PC-9 (cell line): ENCODE measurements at regions not wholly inside any gene's neighbourhood (a gene's known extent, or its start where the extent isn't known, plus 50 kb on each side); places are given as distances from the start of the nearest gene placed in this dataset.

ENCODE experiments used
- BruUV-seq: library from RNA; stranded (reverse); fragments of 400-500 nt; replicated peaks from 2 replicates; lab custom pipeline; 2021; lab: Mats Ljungman, UMichigan
- CTCF ChIA-PET: fragments of 300-600 bp; sonication (Branson Sonifier 250); formaldehyde crosslinking; loops from one replicate; lab custom pipeline; 2022; ENCODE audit warnings: antibody characterized with exemption; lab: Charles Lee
- POLR2A ChIA-PET: fragments of 300-600 bp; sonication (Branson Sonifier 250); formaldehyde crosslinking; loops from one replicate; lab custom pipeline; 2022; ENCODE audit warnings: antibody characterized with exemption; ENCODE audit not compliant: unreplicated experiment; lab: Charles Lee
- DNase-seq, 2 experiments: peaks; one replicate each; pipeline versions ENCODE4 v3.0.0 to v3.0.0-alpha.2; 2015 to 2022; ENCODE audit warnings: mixed read lengths in 1 of 2
- H2AFZ ChIP-seq: fragments of 200-600 bp; sonication (generic); 2 replicates; pipeline ENCODE4 v1.8.1; 2017; ENCODE audit warnings: antibody characterized with exemption
- H3F3A ChIP-seq: fragments of 200-600 bp; sonication (generic); 2 replicates; pipeline ENCODE4 v1.8.1; 2017; ENCODE audit warnings: antibody characterized with exemption, mild to moderate bottlenecking, low read depth; ENCODE audit not compliant: insufficient read depth
- H3K27ac ChIP-seq: fragments of 200-600 bp; sonication (generic); 2 replicates; pipeline ENCODE4 v1.6.1; 2016; ENCODE audit warnings: mixed run types
- H3K27me3 ChIP-seq: fragments of 200-600 bp; sonication (generic); 2 replicates; pipeline ENCODE4 v1.6.1; 2016; ENCODE audit warnings: low read depth, mixed run types; ENCODE audit not compliant: insufficient read depth
- H3K36me3 ChIP-seq: fragments of 200-600 bp; sonication (generic); 2 replicates; pipeline ENCODE4 v1.6.1; 2016; ENCODE audit warnings: low read depth, mixed run types
- H3K4me1 ChIP-seq: fragments of 200-600 bp; sonication (generic); replicated peaks from 2 replicates; pipeline ENCODE4 v1.6.1; 2016; ENCODE audit warnings: mixed run types; ENCODE audit not compliant: insufficient read depth
- H3K4me2 ChIP-seq: fragments of 200-600 bp; sonication (generic); 2 replicates; pipeline ENCODE4 v1.6.1; 2017; ENCODE audit warnings: mixed run types
- H3K4me3 ChIP-seq: fragments of 200-600 bp; sonication (generic); 2 replicates; pipeline ENCODE4 v1.6.1; 2016; ENCODE audit warnings: mixed run types
- H3K79me2 ChIP-seq: fragments of 200-600 bp; sonication (generic); 2 replicates; pipeline ENCODE4 v1.6.1; 2017; ENCODE audit warnings: low read depth, mixed run types
- H3K9me2 ChIP-seq: fragments of 200-600 bp; sonication (generic); 2 replicates; pipeline ENCODE4 v1.8.1; 2017; ENCODE audit warnings: mild to moderate bottlenecking; ENCODE audit not compliant: insufficient read depth
- H3K9me3 ChIP-seq: fragments of 200-600 bp; sonication (generic); 2 replicates; pipeline ENCODE4 v1.8.1; 2016; ENCODE audit warnings: low read depth; ENCODE audit not compliant: insufficient read depth
- H4K20me1 ChIP-seq: fragments of 200-600 bp; sonication (generic); 2 replicates; pipeline ENCODE4 v1.8.1; 2017; ENCODE audit not compliant: insufficient read depth
- EZH2 ChIP-seq: fragments of 200-600 bp; sonication (generic); IDR thresholded peaks from 2 replicates; pipeline ENCODE4 v1.8.0; 2017; ENCODE audit warnings: antibody characterized with exemption, low read depth
- intact Hi-C: fragments of 100-400 bp; cut with micrococcal nuclease; formaldehyde crosslinking; loops from one replicate; pipeline ENCODE4 v1.10.0; 2022; ENCODE audit not compliant: unreplicated experiment
- TF ChIP-seq, protein P1 (sequence below): fragments of 200-600 bp; sonication (generic); conservative IDR thresholded peaks from 2 replicates; pipeline ENCODE4 v1.6.1; 2017; ENCODE audit warnings: mixed run types, antibody characterized with exemption, mild to moderate bottlenecking, moderate library complexity

DNA sequence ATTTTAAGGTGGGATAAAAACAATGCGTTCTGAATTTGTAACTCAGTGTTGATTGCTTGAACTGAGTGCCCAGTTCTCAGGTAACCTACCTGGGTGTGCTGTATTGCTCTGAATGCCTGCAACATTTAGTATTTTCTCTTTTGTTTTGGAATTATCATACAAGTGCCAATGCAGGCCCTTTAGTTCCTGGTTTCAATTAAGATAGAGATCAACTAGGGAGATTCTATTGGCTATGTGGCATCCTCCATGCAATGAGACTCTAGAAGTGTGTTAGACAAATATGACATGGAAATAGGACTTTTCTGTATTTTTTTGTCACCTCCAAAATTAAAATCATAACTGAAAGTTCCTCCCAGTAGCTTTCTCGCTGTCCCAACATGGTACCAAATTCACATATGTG lies 438.7 kb upstream of the IGFBP7 start:
- POLR2A ChIA-PET = no interaction called here
- H3K79me2 ChIP-seq = no peaks in the 10 kb centered on the region
- DNase-seq = no peak

DNA sequence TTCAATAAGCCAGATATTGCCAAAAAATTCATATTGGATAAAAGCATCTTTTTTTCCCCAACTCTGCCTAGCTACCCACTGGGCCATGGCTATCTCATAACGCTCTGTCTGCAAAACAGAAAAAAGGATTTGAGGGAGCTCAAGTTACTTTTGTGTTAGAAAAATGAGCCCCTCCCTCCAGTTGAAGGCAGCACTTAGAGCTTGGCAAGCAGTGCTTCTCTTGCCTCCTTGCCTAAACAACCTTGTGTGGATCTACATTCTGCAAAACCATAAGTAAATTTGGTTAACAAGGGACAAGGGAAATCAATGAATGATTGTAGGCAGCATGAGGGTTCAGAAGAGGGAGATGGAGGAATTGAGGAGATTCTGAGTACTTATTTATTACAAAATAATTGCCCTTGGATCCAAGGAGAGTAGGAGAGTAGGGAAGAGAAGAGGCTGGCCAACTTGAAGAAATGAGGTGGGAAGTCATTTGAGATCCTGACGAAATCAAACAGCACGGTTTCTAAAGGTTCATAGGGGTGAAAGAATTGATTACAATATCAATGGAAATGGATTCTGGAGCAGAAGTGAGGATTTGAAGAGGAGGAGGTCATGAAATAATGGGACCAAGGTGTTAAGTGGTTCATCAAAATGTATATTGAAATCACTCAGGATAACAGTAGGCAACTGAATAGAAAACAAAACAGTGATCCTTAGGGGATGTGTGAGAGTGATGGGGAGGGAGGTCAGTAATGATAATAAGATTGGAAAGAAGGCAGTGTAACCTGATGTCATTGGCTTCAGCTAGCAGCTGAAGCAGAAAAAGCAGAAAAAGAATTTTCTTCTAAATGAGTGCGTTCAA lies 434.8 kb upstream of the IGFBP7 start:
- intact Hi-C loops = no loop called here
- no peaks in the 10 kb centered on the region for H4K20me1 ChIP-seq
- H3K36me3 ChIP-seq = no peaks in the 10 kb centered on the region
- no peak overlapping the region for H3K4me2 ChIP-seq
- no peak for TF ChIP-seq EZH2
- TF ChIP-seq, protein P1, sequence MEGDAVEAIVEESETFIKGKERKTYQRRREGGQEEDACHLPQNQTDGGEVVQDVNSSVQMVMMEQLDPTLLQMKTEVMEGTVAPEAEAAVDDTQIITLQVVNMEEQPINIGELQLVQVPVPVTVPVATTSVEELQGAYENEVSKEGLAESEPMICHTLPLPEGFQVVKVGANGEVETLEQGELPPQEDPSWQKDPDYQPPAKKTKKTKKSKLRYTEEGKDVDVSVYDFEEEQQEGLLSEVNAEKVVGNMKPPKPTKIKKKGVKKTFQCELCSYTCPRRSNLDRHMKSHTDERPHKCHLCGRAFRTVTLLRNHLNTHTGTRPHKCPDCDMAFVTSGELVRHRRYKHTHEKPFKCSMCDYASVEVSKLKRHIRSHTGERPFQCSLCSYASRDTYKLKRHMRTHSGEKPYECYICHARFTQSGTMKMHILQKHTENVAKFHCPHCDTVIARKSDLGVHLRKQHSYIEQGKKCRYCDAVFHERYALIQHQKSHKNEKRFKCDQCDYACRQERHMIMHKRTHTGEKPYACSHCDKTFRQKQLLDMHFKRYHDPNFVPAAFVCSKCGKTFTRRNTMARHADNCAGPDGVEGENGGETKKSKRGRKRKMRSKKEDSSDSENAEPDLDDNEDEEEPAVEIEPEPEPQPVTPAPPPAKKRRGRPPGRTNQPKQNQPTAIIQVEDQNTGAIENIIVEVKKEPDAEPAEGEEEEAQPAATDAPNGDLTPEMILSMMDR = no peak
- H3K9me3 ChIP-seq = no peaks in the 10 kb centered on the region
- CTCF ChIA-PET = no interaction called here
- DNase-seq = no peak
- H3K79me2 ChIP-seq = no peaks in the 10 kb centered on the region
- H2AFZ ChIP-seq = no peak overlapping the region
- POLR2A ChIA-PET = no interaction called here
- no peak overlapping the region for H3K27ac ChIP-seq
- no peaks in the 10 kb centered on the region for H3K9me2 ChIP-seq
- H3K27me3 ChIP-seq = no peaks in the 10 kb centered on the region
- no peaks in the 10 kb centered on the region for H3K4me1 ChIP-seq
- H3F3A ChIP-seq = no peaks in the 10 kb centered on the region
- BruUV-seq = no TSS peak
- H3K4me3 ChIP-seq = no peak overlapping the region

More for the DNA sequence above, 438.7 kb upstream of the IGFBP7 start:
- Histone ChIP-seq H3K27me3 (no peaks in the 10 kb centered on the region), H3K4me1 (no peaks in the 10 kb centered on the region), H2AFZ (no peak overlapping the region), H3K27ac (no peak overlapping the region), H3K36me3 (no peaks in the 10 kb centered on the region), H3K9me2 (no peaks in the 10 kb centered on the region), H3F3A (no peaks in the 10 kb centered on the region), H3K4me3 (no peak overlapping the region), H4K20me1 (no peaks in the 10 kb centered on the region), H3K9me3 (no peaks in the 10 kb centered on the region), H3K4me2 (no peak overlapping the region)
- CTCF ChIA-PET = no interaction called here
- TF ChIP-seq EZH2 = no peak
- TF ChIP-seq, protein P1 = no peak
- intact Hi-C loops = no loop called here
- BruUV-seq = no TSS peak

DNA sequence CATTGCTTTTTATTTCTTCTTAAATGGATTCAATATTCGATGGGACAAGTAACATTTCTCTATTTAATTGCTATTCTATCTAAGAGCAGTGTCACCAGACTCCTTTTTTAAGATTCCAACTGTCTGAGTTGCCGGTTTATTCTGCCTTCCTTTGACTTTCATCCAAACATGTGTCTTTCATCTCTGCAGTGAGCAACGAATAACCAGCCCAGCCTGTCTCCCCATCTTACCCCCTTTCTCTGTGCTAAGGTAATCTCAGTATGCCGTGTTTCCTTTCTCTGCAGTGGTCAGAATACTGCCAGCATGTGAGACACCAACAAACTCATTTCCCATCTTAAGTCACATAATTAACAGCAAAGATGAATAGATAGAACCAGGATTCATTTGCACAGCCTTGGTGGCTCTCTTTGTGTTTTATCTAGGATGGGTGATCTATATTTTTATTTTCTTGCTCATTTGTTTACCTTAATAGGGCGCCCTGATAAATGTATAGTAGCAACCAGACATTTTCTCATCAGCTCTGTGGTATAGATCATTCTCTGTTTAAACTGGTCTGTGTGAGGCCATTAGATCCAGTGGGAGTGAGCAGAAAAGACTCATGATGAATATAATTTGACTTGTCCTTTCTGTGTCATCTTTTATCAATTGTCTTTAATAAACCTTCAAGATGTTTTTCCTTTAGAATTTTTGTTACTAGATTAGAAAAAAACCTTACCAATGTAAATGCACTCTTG lies 394.8 kb upstream of the IGFBP7 start:
- DNase-seq = no peak
- no peak overlapping the region for H3K4me2 ChIP-seq
- no peaks in the 10 kb centered on the region for H3K4me1 ChIP-seq
- no peak overlapping the region for H3K4me3 ChIP-seq
- H3K27ac ChIP-seq = no peak overlapping the region
- no peaks in the 10 kb centered on the region for H3K9me3 ChIP-seq
- H3F3A ChIP-seq = no peaks in the 10 kb centered on the region
- intact Hi-C loops = no loop called here
- BruUV-seq = no TSS peak
- no peak overlapping the region for H2AFZ ChIP-seq
- ChIA-PET CTCF (no interaction called here), POLR2A (no interaction called here)
- no peaks in the 10 kb centered on the region for H4K20me1 ChIP-seq
- H3K9me2 ChIP-seq = no peaks in the 10 kb centered on the region
- no peaks in the 10 kb centered on the region for H3K79me2 ChIP-seq
- no peaks in the 10 kb centered on the region for H3K36me3 ChIP-seq
- no peaks in the 10 kb centered on the region for H3K27me3 ChIP-seq
- no peak for TF ChIP-seq EZH2
- TF ChIP-seq, protein P1 = no peak
